ENCODE measurements at regions not wholly inside any gene's neighbourhood (a gene's known extent, or its start where the extent isn't known, plus 50 kb on each side); places are given as distances from the start of the nearest gene placed in this dataset.

- WGBS (ENCODE audit: low lambda C conversion rate): 29% methylated on average over 3 of the region's 3 CpGs
- Histone ChIP-seq H3K9ac (no peak overlapping the region), H3K4me2 (no peak overlapping the region), H3K9me2 (no peaks in the 10 kb centered on the region), H3K4me1 (ENCODE audit: control insufficient read depth in 1 of 2, insufficient read depth in 2 of 2, low read depth in 1 of 2, low read length in 1 of 2) (no peaks in the 10 kb centered on the region), H4K20me1 (ENCODE audit: insufficient read depth) (no peaks in the 10 kb centered on the region), H2AFZ (ENCODE audit: low read depth) (no peak overlapping the region), H3K4me3 (ENCODE audit: low read depth in 2 of 2, low read length in 1 of 2) (no peak overlapping the region), H3K27me3 (ENCODE audit: insufficient read depth) (no peaks in the 10 kb centered on the region), H3F3A (replicated peaks; ENCODE audit: insufficient read depth) (no peaks in the 10 kb centered on the region), H3K27ac (ENCODE audit: low read depth in 2 of 2, low read length in 1 of 2) (no peak overlapping the region), H3K9me3 (no peaks in the 10 kb centered on the region), H3K36me3 (replicated peaks in 1 of 2; ENCODE audit: control insufficient read depth in 1 of 2, insufficient read depth in 2 of 2, low read length in 1 of 2) (no peaks in the 10 kb centered on the region), H3K79me2 (ENCODE audit: insufficient read depth) (no peaks in the 10 kb centered on the region)
- no peak for DNase-seq
- TF ChIP-seq JUND (IDR thresholded peaks at IDR 0.05) (no peak), RCOR1 (IDR thresholded peaks at IDR 0.05; ENCODE audit: low read length) (no peak), FOXM1 (IDR thresholded peaks at IDR 0.05; ENCODE audit: low read depth) (no peak), USF2 (IDR thresholded peaks at IDR 0.05; ENCODE audit: borderline replicate concordance, low read depth, low read length) (no peak), TCF12 (IDR thresholded peaks at IDR 0.05) (no peak), GABPA (IDR thresholded peaks at IDR 0.05; ENCODE audit: low read depth) (no peak), NRF1 (IDR thresholded peaks at IDR 0.05; ENCODE audit: low read depth, low read length) (no peak), RAD21 (IDR thresholded peaks at IDR 0.05; ENCODE audit: low read length) (no peak), FOXJ3 (CRISPR knock-in tag; IDR thresholded peaks at IDR 0.05) (no peak), ZBTB33 (IDR thresholded peaks at IDR 0.05; ENCODE audit: borderline replicate concordance, low read depth) (no peak), RXRA (IDR thresholded peaks at IDR 0.05; ENCODE audit: borderline replicate concordance, low read depth) (no peak), NFIC (IDR thresholded peaks at IDR 0.05; ENCODE audit: borderline replicate concordance) (no peak), SMC3 (IDR thresholded peaks at IDR 0.05; ENCODE audit: low read depth, low read length) (no peak), POLR2AphosphoS5 (IDR thresholded peaks at IDR 0.05; ENCODE audit: low read depth, low read length) (no peak), EZH2phosphoT487 (IDR thresholded peaks at IDR 0.05; ENCODE audit: borderline replicate concordance, low read depth) (no peak), FOSL2 (IDR thresholded peaks at IDR 0.05; ENCODE audit: borderline replicate concordance, low read depth) (no peak), YY1 (IDR thresholded peaks at IDR 0.05; ENCODE audit: low read depth) (no peak), REST (IDR thresholded peaks at IDR 0.05; ENCODE audit: low read depth, low read length) (no peak)
- TF ChIP-seq, protein P1, sequence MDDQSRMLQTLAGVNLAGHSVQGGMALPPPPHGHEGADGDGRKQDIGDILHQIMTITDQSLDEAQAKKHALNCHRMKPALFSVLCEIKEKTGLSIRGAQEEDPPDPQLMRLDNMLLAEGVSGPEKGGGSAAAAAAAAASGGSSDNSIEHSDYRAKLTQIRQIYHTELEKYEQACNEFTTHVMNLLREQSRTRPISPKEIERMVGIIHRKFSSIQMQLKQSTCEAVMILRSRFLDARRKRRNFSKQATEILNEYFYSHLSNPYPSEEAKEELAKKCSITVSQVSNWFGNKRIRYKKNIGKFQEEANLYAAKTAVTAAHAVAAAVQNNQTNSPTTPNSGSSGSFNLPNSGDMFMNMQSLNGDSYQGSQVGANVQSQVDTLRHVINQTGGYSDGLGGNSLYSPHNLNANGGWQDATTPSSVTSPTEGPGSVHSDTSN (IDR thresholded peaks at IDR 0.05): no peak
- TF ChIP-seq, protein P2, sequence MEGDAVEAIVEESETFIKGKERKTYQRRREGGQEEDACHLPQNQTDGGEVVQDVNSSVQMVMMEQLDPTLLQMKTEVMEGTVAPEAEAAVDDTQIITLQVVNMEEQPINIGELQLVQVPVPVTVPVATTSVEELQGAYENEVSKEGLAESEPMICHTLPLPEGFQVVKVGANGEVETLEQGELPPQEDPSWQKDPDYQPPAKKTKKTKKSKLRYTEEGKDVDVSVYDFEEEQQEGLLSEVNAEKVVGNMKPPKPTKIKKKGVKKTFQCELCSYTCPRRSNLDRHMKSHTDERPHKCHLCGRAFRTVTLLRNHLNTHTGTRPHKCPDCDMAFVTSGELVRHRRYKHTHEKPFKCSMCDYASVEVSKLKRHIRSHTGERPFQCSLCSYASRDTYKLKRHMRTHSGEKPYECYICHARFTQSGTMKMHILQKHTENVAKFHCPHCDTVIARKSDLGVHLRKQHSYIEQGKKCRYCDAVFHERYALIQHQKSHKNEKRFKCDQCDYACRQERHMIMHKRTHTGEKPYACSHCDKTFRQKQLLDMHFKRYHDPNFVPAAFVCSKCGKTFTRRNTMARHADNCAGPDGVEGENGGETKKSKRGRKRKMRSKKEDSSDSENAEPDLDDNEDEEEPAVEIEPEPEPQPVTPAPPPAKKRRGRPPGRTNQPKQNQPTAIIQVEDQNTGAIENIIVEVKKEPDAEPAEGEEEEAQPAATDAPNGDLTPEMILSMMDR (IDR thresholded peaks at IDR 0.05): no peak
- CTCF ChIA-PET: no interaction called here
- POLR2A ChIA-PET: no interaction called here
These were observed 585.4 kb downstream of the CDH26 start for GRCh38 chr20:60543598-60543997.

Data from SK-N-SH (cell line).